NOMO-1 treated with dmso at 0.1 percent for 144 hours (cell line): ENCODE measurements at regions not wholly inside any gene's neighbourhood (a gene's known extent, or its start where the extent isn't known, plus 50 kb on each side); places are given as distances from the start of the nearest gene placed in this dataset.

Experiments used
- DNase-seq: peaks from one replicate; lab custom pipeline; 2025; ENCODE audit not compliant: unreplicated experiment; lab: John Stamatoyannopoulos, UW

DNA sequence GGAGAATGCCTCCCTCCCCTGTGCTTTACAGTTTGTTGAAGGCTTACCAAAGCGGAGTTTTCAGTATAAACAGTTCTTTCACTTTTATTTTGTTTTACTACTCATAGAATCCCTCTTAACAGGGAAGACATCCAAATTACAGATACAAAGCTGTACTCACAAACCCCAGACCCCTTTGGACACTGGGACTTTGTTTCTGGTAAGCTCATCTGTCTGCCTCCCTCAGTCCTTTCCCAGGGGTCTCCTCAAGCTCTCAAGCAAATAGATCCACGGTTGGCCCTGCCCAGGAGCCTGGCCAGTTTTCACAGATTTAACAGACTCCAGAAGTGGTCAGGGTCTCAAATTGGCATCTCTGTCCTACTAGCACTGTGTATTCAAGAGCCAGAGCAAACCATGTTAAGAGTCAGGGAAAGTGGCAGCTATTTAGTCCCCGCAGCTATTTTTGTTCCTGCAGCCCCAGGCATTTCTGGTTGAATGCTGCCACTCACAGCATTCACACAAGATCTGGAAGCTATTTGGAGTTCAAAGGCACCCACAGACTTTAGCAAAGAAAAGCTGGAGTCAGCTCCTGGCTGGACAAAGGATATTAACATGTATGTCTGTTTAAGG lies 54.2 kb downstream of the TMEM100 start:
- no peak for DNase-seq

DNA sequence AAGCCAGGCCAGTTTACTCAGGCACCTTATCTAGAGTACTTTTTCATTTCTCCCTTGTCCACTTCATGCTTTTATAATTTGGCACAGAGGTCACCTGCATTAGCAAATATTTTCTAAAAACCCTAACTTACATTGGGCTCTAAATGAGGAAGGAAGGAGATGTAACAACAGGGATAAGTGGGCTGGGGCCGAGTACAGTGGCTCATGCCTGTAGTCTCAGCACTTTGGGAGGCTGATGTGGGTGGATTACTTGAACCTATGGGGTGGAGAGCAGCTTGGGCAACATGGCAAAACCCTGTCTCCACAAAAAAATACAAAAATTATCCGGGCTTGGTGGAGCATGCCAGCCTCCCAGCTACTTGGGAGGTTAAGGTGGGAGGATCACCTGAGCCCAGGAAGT lies 55.9 kb downstream of the TMEM100 start:
- peak; percentile 2 for DNase-seq

DNA sequence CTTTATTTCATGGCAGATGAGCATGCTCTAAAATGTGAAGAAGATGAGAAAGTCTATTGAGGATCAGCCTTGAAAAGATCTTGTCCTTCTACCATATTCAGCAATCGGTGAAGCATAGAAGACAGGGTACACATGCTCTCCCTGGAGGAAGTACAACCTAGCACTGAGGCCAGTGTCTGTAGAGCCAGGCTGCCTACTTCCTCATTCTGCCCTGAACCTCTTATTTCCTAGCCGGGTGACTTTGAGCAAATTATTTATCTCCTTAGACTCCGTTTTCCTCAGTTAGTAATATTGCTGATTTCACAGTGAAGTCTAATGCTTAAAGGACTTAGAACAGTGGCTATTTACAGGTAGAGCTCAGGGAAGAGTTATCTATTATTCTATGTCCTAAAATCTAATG lies 58.4 kb downstream of the TMEM100 start:
- peak; percentile 78 for DNase-seq

DNA sequence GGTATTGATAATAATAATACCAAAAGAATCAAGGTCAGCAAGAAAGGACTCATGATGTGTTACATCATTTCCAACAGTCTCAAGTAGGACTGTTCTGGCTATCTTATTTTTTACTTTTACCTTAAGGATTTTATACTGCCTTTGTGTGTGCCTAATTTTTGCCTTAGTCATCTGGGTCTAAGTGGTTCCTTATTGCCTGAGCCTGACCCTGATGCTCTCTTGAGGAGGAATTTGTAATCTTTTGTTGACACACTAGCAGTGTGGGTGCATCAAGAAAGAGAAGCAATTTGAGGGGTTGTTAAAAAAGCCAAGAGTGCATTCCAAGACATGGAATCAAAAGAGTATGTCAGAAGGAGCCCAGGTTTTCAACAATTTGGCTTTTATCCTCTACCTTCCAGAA lies 59.3 kb downstream of the TMEM100 start:
- DNase-seq, result no peak

DNA sequence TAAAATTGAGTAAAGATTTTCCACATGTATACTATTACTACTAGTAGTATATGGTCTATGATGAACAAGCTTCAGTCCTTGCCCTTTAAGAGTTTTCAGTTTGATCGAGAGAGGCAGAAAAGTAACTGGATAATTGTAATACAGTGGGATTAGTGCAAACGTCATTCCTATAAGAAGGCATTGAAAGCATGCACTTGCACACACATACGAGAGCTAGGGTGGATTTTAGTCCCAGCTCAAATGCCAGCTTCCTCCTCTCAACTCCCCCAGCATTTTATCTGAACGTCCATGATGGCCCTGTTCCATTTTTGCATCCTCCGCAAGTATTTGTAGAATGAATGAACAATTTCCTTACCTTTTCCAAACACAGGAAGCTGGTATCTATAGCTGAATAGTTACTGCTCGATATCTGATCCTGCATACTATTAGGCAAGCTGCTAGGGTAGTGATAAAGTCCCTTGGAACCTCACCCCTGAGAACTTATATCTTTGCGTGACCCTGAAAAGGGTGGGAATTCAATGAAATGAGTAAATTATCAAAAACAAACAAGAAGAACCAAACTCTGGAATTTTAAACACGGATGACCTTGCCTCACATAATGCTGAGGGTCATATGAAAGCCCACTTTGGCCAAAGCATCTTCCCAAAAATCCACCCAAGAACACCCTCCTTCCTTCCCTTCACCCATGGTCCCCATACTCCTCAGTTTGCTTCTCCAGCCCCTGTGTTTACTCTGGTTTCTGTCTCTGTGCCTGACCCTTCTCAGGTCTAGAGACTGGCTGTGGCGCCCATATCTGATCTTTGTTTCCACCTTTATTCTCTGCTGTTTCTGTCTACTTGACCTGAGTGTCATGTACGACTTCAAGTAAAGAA lies 60.5 kb downstream of the TMEM100 start:
- DNase-seq, result no peak

DNA sequence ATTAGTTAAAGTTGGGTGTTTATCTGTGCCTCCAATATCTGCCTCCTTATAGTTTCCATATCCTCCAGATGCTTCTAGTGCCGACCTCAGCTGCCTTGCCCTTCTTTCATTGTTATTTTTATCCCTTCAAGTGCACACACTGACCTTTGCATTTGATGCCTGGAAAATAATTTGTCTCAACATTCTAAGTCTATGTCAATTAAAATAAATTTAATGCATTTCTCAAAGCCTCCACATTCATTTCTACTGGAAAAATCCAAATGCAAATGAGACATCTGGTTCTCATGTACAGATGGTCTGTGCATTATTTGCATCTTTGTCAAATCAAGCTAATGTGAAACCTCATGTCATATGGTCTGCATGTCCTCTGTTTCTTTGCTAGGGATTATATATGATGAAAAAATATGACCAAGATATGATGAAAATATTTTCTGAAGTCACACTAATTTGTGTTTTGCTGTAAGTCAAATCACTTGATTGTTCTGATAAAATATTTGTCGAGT lies 61.4 kb downstream of the TMEM100 start:
- no peak for DNase-seq

DNA sequence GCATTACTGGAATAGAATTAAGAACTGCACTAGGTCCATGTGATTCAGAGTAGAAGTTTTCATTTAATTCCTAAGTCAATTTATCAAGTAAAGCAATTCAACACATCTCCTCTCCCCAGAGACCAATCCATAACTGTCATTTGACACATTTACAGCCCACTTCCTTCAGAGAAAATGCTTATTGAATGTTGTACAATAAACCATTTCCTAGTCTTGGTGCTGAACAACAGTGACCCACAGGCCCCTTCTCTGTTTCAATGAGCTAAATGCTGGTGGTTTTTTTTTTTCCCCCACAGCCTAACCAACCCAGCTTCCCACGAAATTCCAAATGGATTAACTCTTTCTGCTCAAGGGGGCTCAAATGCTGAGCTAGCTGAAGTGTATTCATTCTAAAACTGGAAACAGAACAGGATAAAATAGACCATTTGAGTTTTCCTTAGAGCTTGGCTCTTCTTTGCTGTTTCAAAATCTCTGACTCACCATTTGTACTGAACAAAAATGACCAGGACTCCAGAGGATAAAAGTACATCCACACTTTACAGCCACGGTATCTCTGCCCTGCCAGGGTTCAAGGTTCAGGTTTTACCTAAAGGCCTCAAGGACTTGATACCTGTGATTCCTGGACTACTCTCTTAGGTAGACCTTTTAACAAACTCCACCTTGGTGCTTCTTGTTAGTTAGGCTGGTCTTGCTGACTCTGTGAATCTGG lies 62.3 kb downstream of the TMEM100 start:
- DNase-seq, result peak; percentile 28

DNA sequence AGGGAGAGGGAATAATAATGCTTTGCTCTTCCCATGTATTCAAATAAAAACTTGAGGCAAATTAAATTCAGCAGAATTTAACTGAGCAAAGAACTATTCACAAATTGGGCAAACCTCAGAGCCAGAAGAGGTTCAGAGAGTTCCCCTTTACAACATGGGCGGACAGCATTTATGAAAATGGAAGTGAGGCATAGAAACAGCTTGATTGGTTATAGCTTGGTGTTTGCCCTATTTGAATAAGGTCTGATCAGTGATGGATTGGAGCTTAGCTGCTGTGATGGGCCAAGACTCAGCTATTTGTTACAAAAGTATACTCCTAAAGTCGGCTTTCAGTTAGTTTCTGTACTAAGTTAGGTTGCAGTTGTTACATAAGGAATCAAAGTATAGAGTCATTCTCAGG lies 63.0 kb downstream of the TMEM100 start:
- peak; percentile 9 for DNase-seq

DNA sequence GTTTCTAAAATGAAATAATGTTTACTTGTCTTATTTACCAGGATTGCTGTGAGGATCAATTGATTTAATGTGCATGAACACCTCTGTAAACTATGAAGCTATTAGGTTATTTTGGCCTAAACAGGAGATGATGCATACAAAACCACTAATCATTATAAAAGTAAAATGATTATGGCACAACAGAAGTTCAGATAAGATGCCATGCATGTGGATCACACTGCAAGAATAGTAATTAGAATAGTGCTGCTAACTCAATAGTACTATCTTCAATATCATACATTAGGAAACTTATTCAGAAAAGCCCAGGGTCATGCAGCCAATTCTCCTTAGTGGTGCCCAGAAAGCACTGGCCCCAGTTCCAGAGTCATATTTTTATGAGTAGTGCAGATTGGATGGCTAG lies 66.9 kb downstream of the TMEM100 start:
- DNase-seq, result no peak

DNA sequence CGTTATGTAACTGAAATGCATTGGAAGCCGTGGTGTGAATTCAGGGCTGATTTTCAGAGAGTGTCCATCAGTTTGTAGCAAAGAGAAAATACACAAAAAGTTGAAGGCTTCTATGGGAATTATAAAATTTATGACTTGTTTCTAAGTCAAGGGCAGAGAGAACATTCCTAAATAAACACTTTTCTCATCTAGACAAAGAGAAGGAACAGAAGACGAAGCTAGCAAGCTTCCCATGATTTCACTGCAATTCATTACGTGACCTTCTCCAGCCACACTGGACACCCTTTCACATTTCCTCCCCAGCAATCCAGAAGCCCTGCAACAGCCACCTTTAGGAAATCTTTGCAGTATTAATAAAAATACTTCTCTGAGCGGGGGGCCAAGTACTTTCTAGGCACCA lies 67.8 kb downstream of the TMEM100 start:
- no peak for DNase-seq

DNA sequence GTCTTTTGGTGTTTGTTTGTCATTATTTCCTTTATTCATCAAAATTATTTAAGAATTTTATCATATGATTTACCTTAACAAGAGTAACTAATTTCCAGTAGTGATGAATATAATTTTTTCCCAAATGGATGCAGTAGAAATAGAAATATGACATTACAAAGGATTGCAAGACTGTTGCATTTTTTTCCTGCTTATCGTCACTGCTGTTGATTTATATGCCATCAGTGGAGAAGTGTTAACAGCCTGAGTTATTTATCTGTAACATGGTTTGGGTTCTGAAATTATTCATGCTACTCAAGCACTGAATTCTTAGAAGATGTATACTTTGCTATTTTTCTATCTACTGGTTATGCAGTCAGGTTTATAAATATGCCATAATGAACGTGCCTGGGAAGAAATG lies 68.6 kb downstream of the TMEM100 start:
- no peak for DNase-seq

DNA sequence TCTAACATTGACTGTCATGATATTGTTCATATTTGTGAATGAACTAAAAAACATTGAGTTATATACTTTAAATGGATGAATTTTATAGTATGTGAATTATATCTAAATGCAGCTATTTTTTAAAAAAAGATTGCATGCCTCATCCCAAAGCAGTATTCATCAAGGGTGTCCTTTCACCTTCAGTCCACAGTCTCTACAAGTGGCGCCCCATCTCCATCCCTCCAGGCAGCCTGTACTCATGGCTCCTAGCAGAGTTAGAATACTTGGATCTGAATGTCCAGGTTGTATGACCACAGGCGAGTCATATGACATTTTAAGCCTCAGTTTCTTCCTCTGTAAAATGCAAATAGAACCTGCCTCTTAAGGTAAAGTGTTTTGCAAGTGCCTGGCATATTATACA lies 69.8 kb downstream of the TMEM100 start:
- no peak for DNase-seq

DNA sequence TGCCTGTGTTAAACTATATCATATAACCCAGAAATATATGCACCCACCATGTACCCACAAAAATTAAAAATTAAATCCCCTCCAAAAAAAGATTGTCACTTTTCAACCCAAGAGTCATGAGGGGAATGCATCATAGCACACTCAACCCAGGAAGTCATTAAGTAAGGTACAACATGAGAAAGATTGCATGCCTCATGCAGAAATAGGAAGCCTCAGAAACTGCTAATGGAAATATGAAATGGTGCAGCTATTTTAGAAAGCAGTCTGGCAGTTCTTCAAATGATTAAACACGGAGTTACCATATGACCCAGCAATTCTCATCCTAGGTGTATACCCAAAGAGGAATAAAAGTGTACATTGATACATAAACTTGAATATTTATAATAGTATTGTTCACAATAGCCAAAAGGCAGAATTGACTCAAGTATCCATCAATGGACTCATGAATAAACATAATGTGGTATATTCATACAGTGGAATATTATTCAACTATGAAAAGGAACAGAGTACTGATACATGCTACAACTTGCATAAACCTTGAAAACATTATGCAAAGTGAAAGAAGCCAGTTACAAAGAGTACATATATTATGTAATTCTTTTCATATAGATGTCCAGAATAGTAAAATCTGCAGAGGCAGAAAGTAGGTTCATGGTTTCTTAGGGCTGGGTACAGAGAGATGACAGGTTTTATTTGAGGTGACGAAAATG lies 70.4 kb downstream of the TMEM100 start:
- no peak for DNase-seq

DNA sequence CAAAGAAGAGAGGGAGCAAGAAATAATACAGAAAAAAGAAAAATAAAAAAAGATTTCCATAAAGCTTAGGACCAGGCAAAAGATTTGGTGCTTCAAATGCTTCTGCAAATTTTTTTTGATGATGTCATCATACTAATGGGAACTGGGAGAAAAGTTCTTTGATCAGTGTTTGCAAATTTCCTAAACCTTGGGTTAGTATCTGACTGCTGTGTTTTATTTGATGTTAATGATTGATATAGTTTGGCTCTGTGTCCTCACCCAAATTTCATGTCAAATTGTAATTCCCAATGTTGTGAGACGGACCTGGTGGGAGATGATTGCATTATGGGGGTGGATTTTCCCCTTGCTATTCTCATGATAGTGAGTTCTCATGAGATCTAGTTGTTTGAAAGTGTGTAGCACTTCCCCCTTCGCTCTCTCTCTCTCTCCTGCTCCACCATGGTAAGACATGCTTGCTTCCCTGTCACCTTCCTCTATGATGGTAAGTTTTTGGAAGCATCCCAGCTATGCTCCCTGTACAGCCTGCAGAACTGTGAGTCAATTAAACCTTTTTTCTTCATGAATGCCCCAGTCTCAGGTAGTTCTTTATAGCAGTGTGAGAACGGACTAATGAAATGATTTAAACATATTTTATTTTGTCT lies 72.6 kb downstream of the TMEM100 start:
- no peak for DNase-seq

DNA sequence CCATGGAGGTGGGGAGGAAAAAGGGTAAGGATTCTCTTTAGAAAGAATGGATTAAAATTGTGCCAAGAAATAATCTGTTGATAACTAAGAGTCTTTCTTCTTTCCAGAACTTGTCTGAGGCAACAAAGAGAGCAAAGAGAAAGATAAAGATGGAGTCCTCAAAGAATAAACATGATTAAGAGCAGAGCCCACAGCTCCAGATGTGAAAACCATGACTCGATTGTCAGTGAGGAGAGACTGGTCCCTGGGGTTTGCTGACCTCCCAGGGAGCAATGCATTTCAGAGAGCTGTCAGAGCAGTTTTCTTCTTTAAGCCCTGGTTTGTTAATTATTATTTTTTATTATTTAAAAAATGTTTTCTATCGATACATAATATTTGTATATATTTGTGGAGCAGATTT lies 74.6 kb downstream of the TMEM100 start:
- no peak for DNase-seq

DNA sequence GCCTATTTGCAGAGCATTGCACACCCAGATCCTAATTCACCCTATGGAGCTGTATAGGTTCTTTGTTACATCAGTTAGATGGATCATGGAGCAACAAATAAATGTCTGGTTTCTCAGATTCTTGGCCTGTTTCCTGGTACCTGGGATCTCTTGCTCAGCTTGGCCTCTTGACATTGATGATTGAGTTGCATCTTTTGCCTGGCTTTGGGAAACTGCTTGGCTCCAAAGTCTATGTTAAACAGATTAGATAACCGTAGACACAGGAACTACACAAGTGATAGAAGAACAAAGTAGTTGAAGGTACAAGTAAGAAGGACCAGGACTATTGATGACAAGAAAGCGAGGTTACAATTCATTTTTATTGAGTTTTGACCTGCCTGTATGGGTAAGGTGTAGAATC lies 77.3 kb downstream of the TMEM100 start:
- DNase-seq, result no peak

DNA sequence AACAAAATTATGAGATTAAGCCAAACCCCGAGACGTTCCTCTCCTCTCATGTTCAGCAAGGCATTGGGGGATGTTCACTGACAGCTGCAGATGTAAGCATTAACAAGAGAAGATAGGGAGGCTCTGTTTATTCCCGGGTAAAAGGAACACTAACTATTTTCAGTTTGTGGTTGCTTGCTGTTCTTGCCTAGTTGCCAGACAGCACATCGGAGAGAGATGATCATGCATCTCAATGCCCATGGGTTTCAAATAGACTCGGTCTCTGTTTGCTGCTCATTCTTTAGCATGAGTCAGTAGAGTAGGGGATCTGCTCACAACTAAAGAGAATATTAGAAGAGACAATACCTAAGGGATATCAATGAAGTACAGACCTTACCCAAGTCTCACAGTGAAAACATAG lies 78.3 kb downstream of the TMEM100 start:
- no peak for DNase-seq

DNA sequence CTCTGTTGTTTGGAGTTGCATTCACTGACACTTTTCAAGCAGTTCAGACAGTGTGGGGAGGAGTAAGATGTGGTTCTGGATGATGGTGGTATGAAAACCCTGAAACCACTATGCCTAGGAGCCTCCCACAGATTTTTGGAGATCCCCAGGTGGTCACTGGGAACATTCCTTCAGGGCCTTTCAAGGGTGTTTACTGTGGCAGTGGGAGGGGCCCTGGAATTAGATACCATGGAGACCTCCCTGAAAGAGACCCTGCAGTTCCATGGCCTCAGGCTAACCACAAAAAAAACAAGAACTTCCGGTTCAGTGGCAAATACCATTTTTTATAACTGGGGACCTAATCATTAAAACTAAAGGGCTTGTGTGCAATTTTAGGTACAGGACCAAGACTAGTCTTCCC lies 79.9 kb downstream of the TMEM100 start:
- DNase-seq, result no peak

DNA sequence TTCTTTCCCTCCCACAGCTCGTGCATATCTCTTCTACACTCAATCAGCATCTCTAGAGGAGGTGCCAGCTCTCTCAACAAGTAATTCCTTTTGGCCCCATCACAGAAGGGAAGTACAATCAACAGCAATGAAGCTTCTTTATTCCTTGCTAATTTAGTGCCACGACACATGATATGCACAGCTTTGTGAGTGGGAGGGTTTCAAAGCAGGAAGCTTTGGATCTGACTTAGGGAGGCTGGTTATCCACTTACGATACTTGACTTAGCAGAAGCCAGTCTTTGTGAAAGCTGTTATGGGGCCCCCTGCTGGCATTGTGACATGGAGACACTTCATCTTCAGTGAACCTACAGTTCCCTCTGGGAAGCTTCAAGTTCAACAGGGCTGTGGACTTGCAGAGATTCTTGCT lies 81.0 kb downstream of the TMEM100 start:
- peak; percentile 4 for DNase-seq

DNA sequence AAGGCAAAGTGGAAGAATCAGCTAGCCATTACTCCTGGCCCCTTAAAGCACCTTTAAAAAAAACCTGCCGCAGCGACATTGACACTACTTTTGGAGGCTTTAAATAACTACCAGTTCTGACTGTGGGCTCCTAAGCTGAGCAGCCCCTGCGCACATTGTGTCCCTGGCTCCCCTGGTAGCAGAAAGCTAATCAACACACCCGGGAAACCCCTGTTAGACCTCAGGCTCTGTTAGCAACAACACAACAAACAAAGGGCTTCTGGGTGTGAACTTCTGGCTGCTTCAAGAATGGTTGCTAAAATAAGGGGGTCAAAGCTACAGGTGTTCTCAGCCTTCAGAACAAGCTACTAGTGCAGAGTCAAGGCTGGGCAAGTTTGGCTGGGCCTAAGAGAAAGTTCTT lies 83.6 kb downstream of the TMEM100 start:
- no peak for DNase-seq
